ENCODE measurements at regions not wholly inside any gene's neighbourhood (a gene's known extent, or its start where the extent isn't known, plus 50 kb on each side); places are given as distances from the start of the nearest gene placed in this dataset.

- TF ChIP-seq TOE1 (IDR thresholded peaks at IDR 0.05; ENCODE audit: borderline replicate concordance), result no peak
- TF ChIP-seq TOE1 (CRISPR knock-in tag; IDR thresholded peaks at IDR 0.05; ENCODE audit: borderline replicate concordance, low read depth), result no peak
- TF ChIP-seq NR0B1 (IDR thresholded peaks at IDR 0.05; ENCODE audit: partially characterized antibody), result no peak
Observed at GRCh38 chr2:60608679-60609078, 55.2 kb upstream of the BCL11A start (continued).

- Histone ChIP-seq H3K79me2 (ENCODE audit: control insufficient read depth, insufficient read depth, low read length) (no peaks in the 10 kb centered on the region), H3K9me1 (ENCODE audit: control insufficient read depth, insufficient read depth, low read length) (no peaks in the 10 kb centered on the region), H3K9ac (ENCODE audit: insufficient read depth in 1 of 2, low read depth in 2 of 2, low read length in 2 of 2) (no peak overlapping the region), H3K27ac (ENCODE audit: extremely low read depth, low read depth, low read length) (no peak overlapping the region), H3K4me1 (replicated peaks in 1 of 2; ENCODE audit: control insufficient read depth in 2 of 2, insufficient read depth in 2 of 2, low read length in 2 of 2) (no peaks in the 10 kb centered on the region), H3K4me3 (no peak overlapping the region), H3K4me2 (ENCODE audit: insufficient read depth, low read length) (no peak overlapping the region), H3K27me3 (ENCODE audit: control insufficient read depth in 2 of 2, insufficient read depth in 2 of 2, low read length in 2 of 2) (peaks cover 5 to 8% of the 10 kb centered on the region in 2 experiments; a peak in 4 of 5 replicates), H3K9me3 (replicated peaks; ENCODE audit: control insufficient read depth, insufficient read depth, low read depth, low read length) (no peaks in the 10 kb centered on the region), H3K36me3 (ENCODE audit: control insufficient read depth, insufficient read depth, low read length) (no peaks in the 10 kb centered on the region), H4K20me1 (replicated peaks; ENCODE audit: control insufficient read depth, insufficient read depth, low read length) (no peaks in the 10 kb centered on the region), H2AFZ (ENCODE audit: low read depth, low read length) (no peak overlapping the region)
- TF ChIP-seq ERF (CRISPR knock-in tag; IDR thresholded peaks at IDR 0.05), result no peak
- no peak for TF ChIP-seq ARID4B (CRISPR knock-in tag; IDR thresholded peaks at IDR 0.05)
- TF ChIP-seq E2F3 (CRISPR knock-in tag; IDR thresholded peaks at IDR 0.05), result no peak
- TF ChIP-seq KLF13 (tag; IDR thresholded peaks at IDR 0.05; ENCODE audit: borderline replicate concordance, low read depth), result no peak
- no peak for TF ChIP-seq SRSF9 (IDR thresholded peaks at IDR 0.05; ENCODE audit: borderline replicate concordance, low read depth, low read length)
- no peak for TF ChIP-seq EWSR1 (IDR thresholded peaks at IDR 0.05; ENCODE audit: borderline replicate concordance, low read depth, partially characterized antibody)
- TF ChIP-seq ZNF184 (CRISPR knock-in tag; IDR thresholded peaks at IDR 0.05), result no peak
- TF ChIP-seq SIRT6 (IDR thresholded peaks at IDR 0.05; ENCODE audit: low read depth, low read length), result no peak
- no peak for TF ChIP-seq ZKSCAN8 (CRISPR knock-in tag; IDR thresholded peaks at IDR 0.05)
- TF ChIP-seq BDP1 (IDR thresholded peaks at IDR 0.05; ENCODE audit: insufficient read depth, insufficient read length), result no peak
- TF ChIP-seq HNRNPH1 (optimal IDR thresholded peaks at IDR 0.05; ENCODE audit: low read depth, low read length), result no peak
- no peak for TF ChIP-seq MXI1 (IDR thresholded peaks at IDR 0.05; ENCODE audit: low read depth, low read length)
- no peak for DNase-seq (ENCODE audit: extremely low read depth in 1 of 4, low spot score in 3 of 4)
- intact Hi-C loops (cut with micrococcal nuclease), result no loop called here
- no peak for ATAC-seq
- no peak for FAIRE-seq
- POLR2A ChIA-PET, result interaction anchor here (0.7 kb wide), 1 partner anchor 25 kb away, joined by 3 read pairs; no protein-coding TSS in a partner anchor
- CTCF ChIA-PET (ENCODE audit: low intra/inter-chr PET ratio), result no interaction called here
- BruUV-seq (replicated peaks), result no TSS peak
- in situ Hi-C loops (cut with MboI), result no loop called here
- 0% methylated on average over 3 of the region's 3 CpGs for WGBS (ENCODE audit: insufficient coverage, low coverage, missing lambda C conversion rate)
Observed at GRCh38 chr2:60612033-60612432, 58.6 kb upstream of the BCL11A start.

Data from K562 (cell line).